ENCODE measurements at regions not wholly inside any gene's neighbourhood (a gene's known extent, or its start where the extent isn't known, plus 50 kb on each side); places are given as distances from the start of the nearest gene placed in this dataset.

GRCh38 chr18:34281722-34282121 lies 57.0 kb upstream of the NOL4 start:
- BruUV-seq (replicated peaks) = no TSS peak
- Histone ChIP-seq H3K4me1 (ENCODE audit: insufficient read depth, low read length) (no peaks in the 10 kb centered on the region), H3K4me2 (ENCODE audit: low read depth, low read length) (no peak overlapping the region), H3K9ac (ENCODE audit: insufficient read depth, low read depth, low read length) (no peak overlapping the region), H3K79me2 (ENCODE audit: insufficient read depth, low read length) (no peaks in the 10 kb centered on the region), H3K4me3 (replicated peaks in 1 of 3; ENCODE audit: insufficient read depth in 1 of 3, low read depth in 2 of 3, low read length in 3 of 3) (no peak overlapping the region), H4K20me1 (ENCODE audit: insufficient read depth, low read length) (no peaks in the 10 kb centered on the region), H2AFZ (ENCODE audit: low read length) (no peak overlapping the region), H3K27me3 (ENCODE audit: control insufficient read depth in 1 of 2, insufficient read depth in 2 of 2, low read length in 2 of 2) (no peaks in the 10 kb centered on the region), H3K27ac (ENCODE audit: extremely low read length, insufficient read depth, low read length) (no peak overlapping the region), H3K9me3 (ENCODE audit: low read length) (no peaks in the 10 kb centered on the region), H3K36me3 (replicated peaks in 1 of 2; ENCODE audit: control insufficient read depth in 1 of 2, insufficient read depth in 2 of 2, low read length in 2 of 2) (no peaks in the 10 kb centered on the region)
- ChIA-PET CTCF (ENCODE audit: low intra/inter-chr PET ratio, low total read pairs) (no interaction called here), POLR2A (no interaction called here)
- FAIRE-seq = no peak
- DNase-seq (ENCODE audit: low spot score) = no peak
- 0% methylated on average over 2 of the region's 3 CpGs for WGBS (ENCODE audit: low lambda C conversion rate)
- no peak for TF ChIP-seq ELF4 (CRISPR knock-in tag; IDR thresholded peaks at IDR 0.05; ENCODE audit: borderline replicate concordance)
- no peak for TF ChIP-seq PRPF4 (IDR thresholded peaks at IDR 0.05; ENCODE audit: low read depth, low read length, poor library complexity, severe bottlenecking)
- TF ChIP-seq ZFY (CRISPR knock-in tag; IDR thresholded peaks at IDR 0.05) = no peak
- no peak for TF ChIP-seq SMYD3 (CRISPR knock-in tag; IDR thresholded peaks at IDR 0.05)
- no peak for TF ChIP-seq SP2 (CRISPR knock-in tag; IDR thresholded peaks at IDR 0.05)
- no peak for TF ChIP-seq ARID2 (CRISPR knock-in tag; IDR thresholded peaks at IDR 0.05; ENCODE audit: borderline replicate concordance)
- TF ChIP-seq ZNF7 (CRISPR knock-in tag; IDR thresholded peaks at IDR 0.05) = no peak
- no peak for TF ChIP-seq SIX4 (CRISPR knock-in tag; IDR thresholded peaks at IDR 0.05)
- TF ChIP-seq ZNF12 (CRISPR knock-in tag; IDR thresholded peaks at IDR 0.05) = no peak
- no peak for TF ChIP-seq ISX (CRISPR knock-in tag; conservative IDR thresholded peaks at IDR 0.05)
- TF ChIP-seq TBL1XR1 (IDR thresholded peaks at IDR 0.05; ENCODE audit: borderline replicate concordance, low read length, partially characterized antibody) = no peak
- TF ChIP-seq ZZZ3 (CRISPR knock-in tag; IDR thresholded peaks at IDR 0.05; ENCODE audit: borderline replicate concordance) = no peak
- no peak for TF ChIP-seq RFX1 (IDR thresholded peaks at IDR 0.05)
- TF ChIP-seq DBP (CRISPR knock-in tag; IDR thresholded peaks at IDR 0.05; ENCODE audit: not compliant biosample characterization) = no peak
- TF ChIP-seq ZBTB42 (CRISPR knock-in tag; IDR thresholded peaks at IDR 0.05) = no peak
- no peak for TF ChIP-seq ZNF263 (CRISPR knock-in tag; IDR thresholded peaks at IDR 0.05)
- TF ChIP-seq DPF2 (CRISPR knock-in tag; IDR thresholded peaks at IDR 0.05; ENCODE audit: borderline replicate concordance, low read depth) = no peak
- TF ChIP-seq HOMEZ (CRISPR knock-in tag; IDR thresholded peaks at IDR 0.05; ENCODE audit: low read depth) = no peak
- no peak for TF ChIP-seq ZNF761 (CRISPR knock-in tag; conservative IDR thresholded peaks at IDR 0.05)
- TF ChIP-seq SIN3A (IDR thresholded peaks at IDR 0.05; ENCODE audit: borderline replicate concordance, low read depth, low read length) = no peak
- intact Hi-C loops (cut with micrococcal nuclease; ENCODE audit: unreplicated experiment) (no loop called here), in situ Hi-C loops (cut with HindIII; ENCODE audit: extremely low pct_ligation_motif_present, low pct_unique_long_range_greater_than_20kb) (no loop called here)
- no peak for ATAC-seq
